GM18505 (cell line): ENCODE measurements at regions not wholly inside any gene's neighbourhood (a gene's known extent, or its start where the extent isn't known, plus 50 kb on each side); places are given as distances from the start of the nearest gene placed in this dataset.
"Not testable (repeated sequence)": the region's sequence is repeated elsewhere in the genome, so short reads cannot be mapped to it uniquely, and the experiment has no call there.

Experiments
- ATAC-seq: cut with Tn5 transposase; IDR thresholded peaks from one replicate; pipeline ENCODE4 v1.9.1; 2021; ENCODE audit not compliant: unreplicated experiment
- POLR2A ChIP-seq: IDR thresholded peaks from 4 replicates; pipeline ENCODE4 v1.6.1; 2011; ENCODE audit warnings: borderline replicate concordance; ENCODE audit not compliant: insufficient read depth, insufficient read length; ENCODE audit errors: extremely low read depth

GRCh38 chr10:118926072-118926417 is 103.5 kb upstream of the NANOS1 start:
- no peak for ATAC-seq

DNA sequence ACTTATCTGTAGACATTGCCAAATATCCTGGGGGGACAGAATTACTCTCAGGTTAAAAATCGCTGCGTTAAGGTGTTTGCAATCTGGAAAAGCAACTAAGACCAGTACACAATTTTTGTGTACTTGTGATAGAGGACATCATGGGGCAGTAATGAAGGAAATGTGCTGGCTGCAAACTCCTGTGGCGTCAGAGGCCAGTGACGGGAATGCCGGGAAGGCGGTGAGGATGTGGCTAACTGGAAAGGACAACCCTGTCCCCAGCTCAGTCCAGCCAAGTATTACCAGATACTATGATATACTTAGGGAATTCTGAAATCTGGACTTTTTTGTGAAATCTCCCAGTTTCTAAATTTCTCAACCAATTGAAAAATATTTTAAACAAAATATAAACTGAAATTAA is 103.1 kb upstream of the NANOS1 start:
- no peak for TF ChIP-seq POLR2A
- ATAC-seq, result no peak

More at GRCh38 chr10:118926072-118926417, 103.5 kb upstream of the NANOS1 start:
- TF ChIP-seq POLR2A, result no peak

DNA sequence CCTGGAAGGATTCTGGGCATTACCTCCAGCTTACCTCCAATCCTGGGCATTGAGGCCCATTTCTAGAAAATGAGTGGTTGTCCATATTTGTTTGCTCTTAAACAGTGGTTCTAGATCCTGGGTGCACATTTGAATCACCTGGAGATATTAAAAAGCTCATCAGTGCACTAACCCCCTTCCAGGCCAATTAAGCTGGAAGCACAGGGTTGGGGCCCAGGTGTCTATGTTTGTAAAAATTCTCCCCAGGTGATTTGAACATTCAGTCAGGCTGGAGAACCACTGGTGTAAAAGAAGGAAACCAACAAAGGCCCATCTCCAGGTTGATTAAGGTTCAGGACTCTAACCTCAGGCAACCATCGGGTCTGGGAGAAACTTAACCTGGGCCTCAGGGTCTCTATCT is 102.6 kb upstream of the NANOS1 start:
- ATAC-seq, result no peak

DNA sequence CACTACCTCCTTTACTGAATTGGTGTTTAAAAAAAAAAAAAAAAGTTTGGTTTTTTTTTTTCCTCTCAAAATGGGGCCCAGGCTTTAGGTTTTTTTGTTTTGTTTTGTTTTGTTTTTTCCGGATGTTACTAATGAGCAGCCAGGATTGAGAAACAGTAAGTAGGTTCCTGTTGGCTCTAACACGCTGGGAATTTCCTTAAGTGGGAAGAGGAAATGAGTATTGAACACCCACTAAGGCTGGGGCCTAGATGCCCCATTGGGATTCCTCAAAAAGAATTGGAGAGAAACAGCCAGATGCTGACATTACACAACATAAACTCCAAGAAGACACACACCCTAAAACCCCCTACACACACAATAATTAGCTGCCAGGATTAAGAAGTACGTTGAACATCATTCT is 102.2 kb upstream of the NANOS1 start:
- no peak for ATAC-seq
- TF ChIP-seq POLR2A, result no peak

More for the DNA sequence above, 102.6 kb upstream of the NANOS1 start:
- no peak for TF ChIP-seq POLR2A

DNA sequence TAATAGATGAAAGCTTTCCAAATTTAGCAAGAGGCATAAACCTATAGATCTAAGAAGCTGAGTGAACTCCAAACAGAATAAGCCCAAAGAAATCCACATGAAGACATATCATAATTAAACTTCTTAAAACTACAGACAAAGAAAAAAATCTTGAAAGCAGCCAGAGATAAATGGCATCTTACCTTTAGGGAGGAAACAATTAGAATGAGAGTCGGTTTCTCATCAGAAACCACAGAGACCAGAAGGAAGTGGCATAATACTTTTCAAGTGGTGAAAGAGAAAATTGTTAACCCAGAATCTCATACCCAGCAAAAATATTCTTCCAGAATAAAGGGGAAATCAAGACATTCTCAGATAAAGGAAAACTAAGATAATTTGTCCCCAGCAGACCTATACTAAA is 98.9 kb upstream of the NANOS1 start:
- no peak for ATAC-seq
- no peak for TF ChIP-seq POLR2A

- no peak for TF ChIP-seq POLR2A
- ATAC-seq, result no peak
These were observed 98.1 kb upstream of the NANOS1 start for GRCh38 chr10:118931436-118931835.

GRCh38 chr10:118932154-118932553 is 97.4 kb upstream of the NANOS1 start:
- ATAC-seq, result not testable (repeated sequence)

- ATAC-seq, result no peak
- TF ChIP-seq POLR2A, result no peak
These were observed 92.3 kb upstream of the NANOS1 start for GRCh38 chr10:118937226-118937625.

DNA sequence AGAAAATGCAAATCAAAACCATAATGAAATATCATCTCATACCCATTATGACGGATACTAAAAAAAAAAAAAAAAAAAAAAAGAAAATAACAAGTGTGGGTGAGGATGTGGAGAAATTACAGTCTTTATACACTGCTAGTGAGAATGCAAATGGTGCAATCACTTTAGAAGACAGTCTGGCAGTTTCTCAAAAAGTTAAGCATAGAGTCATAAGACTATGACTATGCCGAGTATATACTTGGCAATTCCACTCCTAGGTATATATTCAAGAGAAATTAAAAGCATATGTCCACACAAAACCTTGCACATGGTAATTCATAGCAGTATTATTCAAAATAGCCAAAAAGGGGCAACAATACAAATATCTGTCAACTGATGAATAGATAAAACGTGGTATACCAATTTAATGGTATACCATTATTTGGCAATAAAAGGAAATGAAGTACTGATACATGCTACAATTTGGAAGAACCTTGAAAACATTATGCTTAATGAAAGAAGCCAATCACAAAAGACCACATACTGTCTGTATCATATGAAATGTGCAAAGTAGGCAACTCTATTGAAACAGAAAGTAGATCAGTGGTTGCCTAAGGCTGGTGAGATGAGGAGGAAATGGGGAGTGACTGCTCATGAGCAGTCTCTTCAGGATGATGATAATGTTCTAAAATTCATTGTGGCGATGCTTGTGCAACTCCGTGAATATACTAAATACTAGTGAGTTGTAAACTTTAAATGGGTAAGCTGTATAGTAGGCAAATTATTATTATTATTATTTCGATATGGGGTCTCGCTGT is 90.1 kb upstream of the NANOS1 start:
- no peak for TF ChIP-seq POLR2A
- no peak for ATAC-seq

GRCh38 chr10:118940386-118940785 is 89.1 kb upstream of the NANOS1 start:
- no peak for TF ChIP-seq POLR2A

DNA sequence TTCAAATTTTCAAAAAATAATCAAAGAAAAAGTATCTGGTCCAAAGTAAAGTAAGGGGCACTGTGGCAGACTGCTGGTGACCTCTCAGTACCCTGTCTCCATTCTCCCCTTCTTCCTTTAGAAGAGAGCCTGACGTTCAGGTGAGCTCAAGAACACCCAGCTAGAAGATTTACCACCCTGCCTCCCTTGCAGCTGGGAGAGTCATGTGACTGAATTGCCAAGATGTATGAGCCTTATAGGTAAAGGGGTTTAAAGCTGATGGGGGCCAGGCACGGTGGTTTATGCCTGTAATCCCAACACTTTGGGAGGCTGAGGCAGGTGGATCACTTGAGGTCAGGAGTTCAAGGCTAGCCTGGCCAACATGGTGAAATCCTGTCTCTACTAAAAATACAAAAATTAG is 86.3 kb upstream of the NANOS1 start:
- no peak for ATAC-seq
- no peak for TF ChIP-seq POLR2A

More at GRCh38 chr10:118940386-118940785, 89.1 kb upstream of the NANOS1 start:
- ATAC-seq, result no peak

DNA sequence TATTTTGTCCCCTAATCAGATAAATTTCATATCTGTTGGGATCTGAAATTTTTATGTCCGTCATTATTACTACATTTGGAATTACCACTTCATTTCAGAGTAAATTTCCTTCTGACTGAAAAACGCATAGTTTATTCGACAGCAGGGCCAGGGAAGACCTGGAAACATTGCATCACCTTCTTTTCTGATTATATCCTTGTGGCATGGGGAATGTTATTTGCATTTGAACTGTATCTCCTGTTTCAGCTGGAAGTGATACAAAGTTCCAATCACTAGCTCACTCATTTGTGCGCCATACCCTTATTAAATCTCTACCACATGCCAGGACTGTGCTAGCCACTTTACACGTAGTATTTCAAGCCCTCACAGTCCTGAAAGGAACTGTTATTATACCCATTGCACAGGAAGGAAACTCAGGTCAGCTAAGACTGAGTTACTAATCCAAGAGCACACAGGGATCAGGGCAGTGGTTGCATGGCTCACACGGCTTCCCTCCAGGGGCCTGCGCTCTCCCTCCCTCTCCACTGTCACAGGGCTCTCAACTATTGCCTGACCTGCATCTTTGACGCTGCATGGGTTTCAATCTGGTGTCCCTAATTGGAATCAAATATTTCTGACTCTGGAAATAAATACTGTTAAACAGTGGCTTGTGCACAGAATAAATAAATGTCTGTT is 84.4 kb upstream of the NANOS1 start:
- no peak for ATAC-seq
- TF ChIP-seq POLR2A, result no peak

DNA sequence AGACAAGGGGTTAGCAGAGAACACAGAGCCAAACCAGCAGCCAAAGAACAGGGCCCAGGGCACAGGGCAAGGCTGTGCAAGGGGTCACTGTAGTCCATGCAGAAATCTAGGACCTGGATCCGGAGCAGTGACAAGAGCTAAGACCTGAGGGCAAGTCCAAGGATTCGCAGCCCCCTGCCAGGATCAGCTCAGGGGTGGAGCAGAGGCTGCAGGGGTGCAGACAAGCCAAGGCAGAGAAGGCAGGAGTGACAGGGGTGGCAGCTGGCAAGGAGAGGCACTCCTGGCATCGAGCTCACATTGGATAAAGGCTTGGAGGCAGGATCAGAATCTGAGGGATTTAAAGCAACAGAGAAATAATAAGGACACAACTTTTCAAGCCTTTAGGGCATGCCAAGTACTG is 80.7 kb upstream of the NANOS1 start:
- no peak for ATAC-seq
- no peak for TF ChIP-seq POLR2A

GRCh38 chr10:118950190-118950680 is 79.3 kb upstream of the NANOS1 start:
- ATAC-seq, result no peak
- TF ChIP-seq POLR2A, result no peak

- no peak for TF ChIP-seq POLR2A
- ATAC-seq, result no peak
These were observed 78.4 kb upstream of the NANOS1 start for GRCh38 chr10:118950997-118951637.
